ENCODE measurements at regions not wholly inside any gene's neighbourhood (a gene's known extent, or its start where the extent isn't known, plus 50 kb on each side); places are given as distances from the start of the nearest gene placed in this dataset.
"Not testable (repeated sequence)": the region's sequence is repeated elsewhere in the genome, so short reads cannot be mapped to it uniquely, and the experiment has no call there.

DNA sequence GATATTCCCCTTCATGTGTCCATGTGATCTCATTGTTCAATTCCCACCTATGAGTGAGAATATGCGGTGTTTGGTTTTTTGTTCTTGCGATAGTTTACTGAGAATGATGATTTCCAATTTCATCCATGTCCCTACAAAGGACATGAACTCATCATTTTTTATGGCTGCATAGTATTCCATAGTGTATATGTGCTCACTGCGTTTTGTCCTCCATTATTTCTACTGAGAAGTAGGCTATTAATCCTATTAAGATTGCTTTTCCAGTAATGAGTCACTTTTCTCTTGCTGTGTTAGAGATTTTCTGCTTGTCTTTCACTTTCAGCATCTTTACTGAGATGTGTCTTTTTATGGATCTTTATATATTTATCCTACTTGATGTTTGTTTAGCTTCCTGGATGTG is 492.1 kb downstream of the SUCLG1 start:
- TF ChIP-seq, protein P1, sequence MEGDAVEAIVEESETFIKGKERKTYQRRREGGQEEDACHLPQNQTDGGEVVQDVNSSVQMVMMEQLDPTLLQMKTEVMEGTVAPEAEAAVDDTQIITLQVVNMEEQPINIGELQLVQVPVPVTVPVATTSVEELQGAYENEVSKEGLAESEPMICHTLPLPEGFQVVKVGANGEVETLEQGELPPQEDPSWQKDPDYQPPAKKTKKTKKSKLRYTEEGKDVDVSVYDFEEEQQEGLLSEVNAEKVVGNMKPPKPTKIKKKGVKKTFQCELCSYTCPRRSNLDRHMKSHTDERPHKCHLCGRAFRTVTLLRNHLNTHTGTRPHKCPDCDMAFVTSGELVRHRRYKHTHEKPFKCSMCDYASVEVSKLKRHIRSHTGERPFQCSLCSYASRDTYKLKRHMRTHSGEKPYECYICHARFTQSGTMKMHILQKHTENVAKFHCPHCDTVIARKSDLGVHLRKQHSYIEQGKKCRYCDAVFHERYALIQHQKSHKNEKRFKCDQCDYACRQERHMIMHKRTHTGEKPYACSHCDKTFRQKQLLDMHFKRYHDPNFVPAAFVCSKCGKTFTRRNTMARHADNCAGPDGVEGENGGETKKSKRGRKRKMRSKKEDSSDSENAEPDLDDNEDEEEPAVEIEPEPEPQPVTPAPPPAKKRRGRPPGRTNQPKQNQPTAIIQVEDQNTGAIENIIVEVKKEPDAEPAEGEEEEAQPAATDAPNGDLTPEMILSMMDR (IDR thresholded peaks at IDR 0.05; ENCODE audit: insufficient read depth, low read length, poor library complexity, severe bottlenecking), result not testable (repeated sequence)
- TF ChIP-seq EZH2phosphoT487 (conservative IDR thresholded peaks at IDR 0.05; ENCODE audit: low read length), result not testable (repeated sequence)

Measured in SU-DHL-6 (cell line).